ENCODE measurements at regions not wholly inside any gene's neighbourhood (a gene's known extent, or its start where the extent isn't known, plus 50 kb on each side); places are given as distances from the start of the nearest gene placed in this dataset.

DNA sequence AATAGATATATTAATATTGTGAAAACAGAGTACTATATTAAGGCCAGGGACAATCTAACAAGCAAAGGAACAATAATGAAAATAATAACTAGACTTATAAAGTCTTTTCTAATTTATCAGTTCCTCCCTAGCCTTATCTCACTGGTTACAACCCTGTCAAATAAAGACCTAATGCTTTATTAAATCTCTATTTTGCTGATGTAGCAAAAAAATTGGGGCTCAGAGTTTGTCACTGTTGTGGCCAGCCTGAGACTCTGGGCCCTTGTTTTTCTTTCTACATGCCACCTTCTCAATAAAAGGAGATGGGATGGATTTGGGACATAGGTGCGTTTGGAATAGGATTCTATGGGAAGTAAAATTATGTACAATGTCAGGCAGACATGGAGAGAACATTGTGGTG is 937.0 kb downstream of the IGSF11 start:
- TF ChIP-seq, protein P1, sequence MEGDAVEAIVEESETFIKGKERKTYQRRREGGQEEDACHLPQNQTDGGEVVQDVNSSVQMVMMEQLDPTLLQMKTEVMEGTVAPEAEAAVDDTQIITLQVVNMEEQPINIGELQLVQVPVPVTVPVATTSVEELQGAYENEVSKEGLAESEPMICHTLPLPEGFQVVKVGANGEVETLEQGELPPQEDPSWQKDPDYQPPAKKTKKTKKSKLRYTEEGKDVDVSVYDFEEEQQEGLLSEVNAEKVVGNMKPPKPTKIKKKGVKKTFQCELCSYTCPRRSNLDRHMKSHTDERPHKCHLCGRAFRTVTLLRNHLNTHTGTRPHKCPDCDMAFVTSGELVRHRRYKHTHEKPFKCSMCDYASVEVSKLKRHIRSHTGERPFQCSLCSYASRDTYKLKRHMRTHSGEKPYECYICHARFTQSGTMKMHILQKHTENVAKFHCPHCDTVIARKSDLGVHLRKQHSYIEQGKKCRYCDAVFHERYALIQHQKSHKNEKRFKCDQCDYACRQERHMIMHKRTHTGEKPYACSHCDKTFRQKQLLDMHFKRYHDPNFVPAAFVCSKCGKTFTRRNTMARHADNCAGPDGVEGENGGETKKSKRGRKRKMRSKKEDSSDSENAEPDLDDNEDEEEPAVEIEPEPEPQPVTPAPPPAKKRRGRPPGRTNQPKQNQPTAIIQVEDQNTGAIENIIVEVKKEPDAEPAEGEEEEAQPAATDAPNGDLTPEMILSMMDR (IDR thresholded peaks at IDR 0.05) = no peak
- DNase-seq (ENCODE audit: low spot score) = no peak
- H3K27ac ChIP-seq = no peak overlapping the region
- H3K4me3 ChIP-seq = no peak overlapping the region

DNA sequence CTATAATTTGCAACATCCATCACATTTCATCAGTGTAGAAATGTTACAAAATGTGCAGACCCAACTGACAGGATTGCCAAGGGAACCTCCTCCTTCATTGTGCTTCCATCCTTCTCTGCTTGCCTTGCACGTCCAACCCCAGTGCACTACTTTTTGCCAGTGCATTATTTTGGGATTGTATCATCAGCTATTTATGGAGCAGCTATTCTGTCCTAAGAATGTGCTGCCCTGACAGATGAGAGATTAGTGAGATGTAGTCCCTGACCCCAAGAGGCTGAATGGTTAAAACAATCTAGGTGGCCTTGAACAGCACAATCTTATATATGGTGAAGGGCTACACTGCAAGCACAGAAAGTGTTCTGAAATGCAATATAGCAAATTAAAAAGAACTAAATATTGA is 935.8 kb downstream of the IGSF11 start:
- DNase-seq (ENCODE audit: low spot score) = no peak
- H3K4me3 ChIP-seq = no peak overlapping the region
- TF ChIP-seq, protein P1 (IDR thresholded peaks at IDR 0.05) = no peak
- H3K27ac ChIP-seq = no peak overlapping the region

DNA sequence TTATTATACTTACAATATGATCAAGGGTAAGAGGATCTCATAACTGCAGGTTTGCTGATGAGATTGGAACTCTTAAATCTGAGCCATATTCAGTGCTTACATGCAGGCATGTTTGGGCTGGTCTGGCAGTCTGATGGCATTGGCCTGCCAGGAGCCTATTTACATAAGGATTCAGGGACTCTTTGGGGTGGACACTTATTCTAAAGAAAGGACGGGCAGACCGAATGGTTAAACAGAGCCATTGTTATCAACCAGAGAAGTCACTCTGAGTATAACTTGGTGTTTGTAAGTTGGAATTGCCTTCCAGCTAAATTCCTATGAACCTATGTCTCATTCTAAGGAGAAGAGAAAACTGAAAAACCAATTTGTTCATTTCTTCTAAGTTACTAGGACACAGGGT is 932.8 kb downstream of the IGSF11 start:
- TF ChIP-seq, protein P1 (IDR thresholded peaks at IDR 0.05) = no peak

DNA sequence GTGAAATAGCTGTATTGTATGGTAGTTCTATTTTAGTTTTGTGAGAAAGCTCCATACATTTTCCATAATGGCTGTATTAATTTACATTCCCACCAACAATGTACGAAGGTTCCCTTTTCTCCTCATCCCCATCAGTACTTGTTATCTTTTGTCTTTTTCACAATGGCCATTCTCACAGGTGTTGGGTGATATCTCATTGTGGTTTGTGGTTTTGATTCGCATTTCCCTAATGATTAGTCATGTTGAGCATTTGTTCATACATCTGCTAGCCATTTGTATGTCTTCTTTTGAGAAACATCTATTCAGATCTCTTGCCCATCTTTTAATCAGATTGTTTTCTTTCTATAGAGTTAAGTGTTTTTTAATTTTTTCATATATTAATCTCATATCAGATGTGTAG is 931.9 kb downstream of the IGSF11 start:
- DNase-seq (ENCODE audit: low spot score) = no peak
- H3K27ac ChIP-seq = no peak overlapping the region
- TF ChIP-seq, protein P1 (IDR thresholded peaks at IDR 0.05) = no peak
- H3K4me3 ChIP-seq = no peak overlapping the region

More for the DNA sequence above, 932.8 kb downstream of the IGSF11 start:
- Histone ChIP-seq H3K27ac (no peak overlapping the region), H3K4me3 (no peak overlapping the region)
- DNase-seq (ENCODE audit: low spot score) = no peak

DNA sequence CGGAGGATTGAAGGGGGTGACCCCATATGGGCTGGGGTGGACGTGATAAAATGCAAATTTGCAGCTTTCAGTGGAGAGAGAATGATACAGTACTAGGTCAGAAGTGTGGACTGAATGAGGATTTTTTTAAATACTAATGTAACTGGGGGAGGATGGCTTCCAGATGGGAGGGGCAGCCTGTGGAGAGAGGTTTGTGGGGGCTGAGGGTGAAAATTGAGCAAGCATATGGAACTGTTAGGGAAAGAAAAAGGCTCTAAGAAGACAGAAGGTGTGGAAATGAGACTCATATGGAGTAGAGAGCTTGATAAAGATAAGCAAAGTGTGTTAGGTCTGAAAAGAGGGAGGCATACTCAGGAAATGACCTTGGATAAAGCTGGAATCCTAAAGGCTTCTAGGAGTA is 926.4 kb downstream of the IGSF11 start:
- DNase-seq (ENCODE audit: low spot score) = no peak
- Histone ChIP-seq H3K27ac (no peak overlapping the region), H3K4me3 (no peak overlapping the region)
- TF ChIP-seq, protein P1 (IDR thresholded peaks at IDR 0.05) = no peak

DNA sequence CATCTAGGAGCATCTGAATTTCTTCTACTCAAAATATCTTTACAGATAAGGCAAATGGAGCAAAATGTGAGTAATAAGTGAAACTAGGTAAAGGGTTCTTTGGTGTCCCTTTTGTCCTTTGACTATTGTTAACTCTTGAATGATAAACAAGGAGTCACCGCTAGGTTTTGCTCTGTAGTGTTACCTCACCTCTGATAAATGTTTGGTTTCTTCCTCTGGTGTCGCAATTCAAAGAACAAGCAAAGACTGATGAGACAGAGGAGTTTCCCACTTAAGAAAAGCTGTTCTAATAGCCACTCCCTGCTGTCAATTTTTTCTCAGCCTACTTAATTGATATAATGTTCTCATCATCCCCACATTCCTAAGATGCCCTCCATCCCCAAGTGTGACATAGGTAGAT is 925.9 kb downstream of the IGSF11 start:
- H3K27ac ChIP-seq = no peak overlapping the region
- no peak for DNase-seq (ENCODE audit: low spot score)
- no peak overlapping the region for H3K4me3 ChIP-seq
- TF ChIP-seq, protein P1 (IDR thresholded peaks at IDR 0.05) = no peak

DNA sequence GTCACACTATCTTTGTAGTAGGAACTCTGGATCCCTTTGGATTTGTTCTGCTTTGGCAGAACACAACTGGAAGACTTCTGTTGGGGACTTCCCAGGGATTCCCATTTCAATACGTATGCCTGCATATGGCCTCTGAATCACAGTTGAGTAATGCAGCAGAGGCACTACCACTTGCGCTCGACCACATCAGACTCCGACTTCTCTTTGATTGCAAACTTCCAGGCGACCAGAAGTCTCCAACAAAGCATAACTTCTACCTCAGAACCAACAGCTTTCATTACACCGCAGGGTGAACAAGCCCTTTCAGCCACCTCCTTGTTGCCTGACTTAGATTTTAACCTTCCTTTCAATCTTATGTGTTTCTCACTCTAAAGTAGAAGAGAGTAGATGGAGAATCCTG is 924.4 kb downstream of the IGSF11 start:
- H3K4me3 ChIP-seq = no peak overlapping the region
- no peak overlapping the region for H3K27ac ChIP-seq
- TF ChIP-seq, protein P1 (IDR thresholded peaks at IDR 0.05) = no peak
- no peak for DNase-seq (ENCODE audit: low spot score)

All from coronary artery (tissue), 2 donors.